ENCODE measurements at regions not wholly inside any gene's neighbourhood (a gene's known extent, or its start where the extent isn't known, plus 50 kb on each side); places are given as distances from the start of the nearest gene placed in this dataset.
"Not testable (repeated sequence)": the region's sequence is repeated elsewhere in the genome, so short reads cannot be mapped to it uniquely, and the experiment has no call there.

GRCh38 chr7:57524197-57524596, 74.2 kb downstream of the ZNF716 start:
- not testable (repeated sequence) for H3K4me3 ChIP-seq (replicated peaks in 1 of 2; ENCODE audit: low read depth in 2 of 2, low read length in 2 of 2); DNase-seq (ENCODE audit: low read depth in 2 of 2)

- H3K4me3 ChIP-seq (replicated peaks in 1 of 2; ENCODE audit: low read depth in 2 of 2, low read length in 2 of 2) = no peak overlapping the region
- TF ChIP-seq, protein P1, sequence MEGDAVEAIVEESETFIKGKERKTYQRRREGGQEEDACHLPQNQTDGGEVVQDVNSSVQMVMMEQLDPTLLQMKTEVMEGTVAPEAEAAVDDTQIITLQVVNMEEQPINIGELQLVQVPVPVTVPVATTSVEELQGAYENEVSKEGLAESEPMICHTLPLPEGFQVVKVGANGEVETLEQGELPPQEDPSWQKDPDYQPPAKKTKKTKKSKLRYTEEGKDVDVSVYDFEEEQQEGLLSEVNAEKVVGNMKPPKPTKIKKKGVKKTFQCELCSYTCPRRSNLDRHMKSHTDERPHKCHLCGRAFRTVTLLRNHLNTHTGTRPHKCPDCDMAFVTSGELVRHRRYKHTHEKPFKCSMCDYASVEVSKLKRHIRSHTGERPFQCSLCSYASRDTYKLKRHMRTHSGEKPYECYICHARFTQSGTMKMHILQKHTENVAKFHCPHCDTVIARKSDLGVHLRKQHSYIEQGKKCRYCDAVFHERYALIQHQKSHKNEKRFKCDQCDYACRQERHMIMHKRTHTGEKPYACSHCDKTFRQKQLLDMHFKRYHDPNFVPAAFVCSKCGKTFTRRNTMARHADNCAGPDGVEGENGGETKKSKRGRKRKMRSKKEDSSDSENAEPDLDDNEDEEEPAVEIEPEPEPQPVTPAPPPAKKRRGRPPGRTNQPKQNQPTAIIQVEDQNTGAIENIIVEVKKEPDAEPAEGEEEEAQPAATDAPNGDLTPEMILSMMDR (IDR thresholded peaks at IDR 0.05; ENCODE audit: low read depth, low read length) = no peak
- no peak for DNase-seq (ENCODE audit: low read depth in 2 of 2)
Observed at GRCh38 chr7:57529931-57530330, 80.0 kb downstream of the ZNF716 start.

DNA sequence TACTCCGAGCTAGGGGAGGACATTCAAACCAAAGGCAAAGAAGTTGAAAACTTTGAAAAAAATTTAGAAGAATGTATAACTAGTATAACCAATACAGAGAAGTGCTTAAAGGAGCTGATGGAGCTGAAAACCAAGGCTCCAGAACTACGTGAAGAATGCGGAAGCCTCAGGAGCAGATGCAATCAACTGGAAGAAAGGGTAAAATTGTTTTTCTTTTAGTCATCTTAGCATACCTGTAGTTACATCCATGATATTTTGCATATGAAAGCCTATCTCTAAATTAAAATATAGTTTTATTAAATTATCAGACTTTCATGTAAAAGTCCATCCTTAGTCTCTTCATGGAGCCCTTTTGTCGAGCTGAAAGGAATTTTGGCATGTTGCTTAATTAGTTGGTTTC, 90.7 kb downstream of the ZNF716 start:
- H3K4me3 ChIP-seq (replicated peaks in 1 of 2; ENCODE audit: low read depth in 2 of 2, low read length in 2 of 2); DNase-seq (ENCODE audit: low read depth in 2 of 2): not testable (repeated sequence)

DNA sequence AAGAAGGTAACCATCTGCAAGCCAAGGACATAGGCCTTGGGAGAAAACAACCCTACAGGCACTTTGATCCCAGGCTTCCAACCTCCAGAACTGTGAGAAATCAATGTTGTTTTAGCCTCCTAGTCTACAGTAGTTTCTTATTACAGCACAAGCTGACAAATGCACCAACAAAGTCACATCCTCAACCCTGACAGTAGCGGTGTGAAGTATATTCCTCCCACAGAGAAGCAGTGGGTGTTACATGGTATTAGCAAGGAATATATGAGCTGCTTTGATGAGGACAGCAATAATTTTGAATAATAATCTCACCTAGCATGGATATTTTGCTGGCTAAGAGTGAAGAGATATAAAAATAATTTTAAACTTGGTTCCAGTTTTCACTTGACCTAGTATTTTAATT, 92.4 kb downstream of the ZNF716 start:
- DNase-seq (ENCODE audit: low read depth in 2 of 2); H3K4me3 ChIP-seq (replicated peaks in 1 of 2; ENCODE audit: low read depth in 2 of 2, low read length in 2 of 2): not testable (repeated sequence)

GRCh38 chr7:57547351-57547750, 97.4 kb downstream of the ZNF716 start:
- H3K4me3 ChIP-seq (replicated peaks in 1 of 2; ENCODE audit: low read depth in 2 of 2, low read length in 2 of 2); DNase-seq (ENCODE audit: low read depth in 2 of 2): not testable (repeated sequence)

- DNase-seq (ENCODE audit: low read depth in 2 of 2) = peak in 1 of 2 donors; percentile 5
- not testable (repeated sequence) for H3K4me3 ChIP-seq (replicated peaks in 1 of 2; ENCODE audit: low read depth in 2 of 2, low read length in 2 of 2)
Observed at GRCh38 chr7:57549961-57550360, 100.0 kb downstream of the ZNF716 start.

- H3K4me3 ChIP-seq (replicated peaks in 1 of 2; ENCODE audit: low read depth in 2 of 2, low read length in 2 of 2); DNase-seq (ENCODE audit: low read depth in 2 of 2): not testable (repeated sequence)
Observed at GRCh38 chr7:57555687-57556086, 105.7 kb downstream of the ZNF716 start.

GRCh38 chr7:57579454-57579853, 129.5 kb downstream of the ZNF716 start:
- no peak overlapping the region for H3K4me3 ChIP-seq (replicated peaks in 1 of 2; ENCODE audit: low read depth in 2 of 2, low read length in 2 of 2)
- no peak for DNase-seq (ENCODE audit: low read depth in 2 of 2)
- TF ChIP-seq, protein P1 (IDR thresholded peaks at IDR 0.05; ENCODE audit: low read depth, low read length) = no peak

All from cardiac fibroblast (primary cell).